ENCODE measurements at regions not wholly inside any gene's neighbourhood (a gene's known extent, or its start where the extent isn't known, plus 50 kb on each side); places are given as distances from the start of the nearest gene placed in this dataset.

- Histone ChIP-seq H3K4me2 (replicated peaks; ENCODE audit: low read depth, low read length, poor library complexity, severe bottlenecking) (no peak overlapping the region), H3K27me3 (replicated peaks in 1 of 4; ENCODE audit: control extremely low read depth in 1 of 4, control insufficient read depth in 3 of 4, insufficient read depth in 4 of 4, low read length in 3 of 4) (no peaks in the 10 kb centered on the region), H3K9me3 (ENCODE audit: control extremely low read depth in 1 of 3, control insufficient read depth in 2 of 3, insufficient read depth in 1 of 3, low read length in 2 of 3) (peaks cover 0 to 5% (median 0%) of the 10 kb centered on the region in 3 donors), H3K79me2 (ENCODE audit: control insufficient read depth, insufficient read depth, low read length) (no peaks in the 10 kb centered on the region), H3K27ac (ENCODE audit: low read length in 2 of 2) (no peak overlapping the region), H4K20me1 (ENCODE audit: control insufficient read depth, insufficient read depth, low read length, poor library complexity, severe bottlenecking) (no peaks in the 10 kb centered on the region), H3K36me3 (replicated peaks in 1 of 2; ENCODE audit: control extremely low read depth in 1 of 2, control insufficient read depth in 1 of 2, extremely low read depth in 1 of 2, insufficient read depth in 2 of 2, low read length in 1 of 2) (no peaks in the 10 kb centered on the region), H3K4me3 (ENCODE audit: control extremely low read depth in 1 of 5, extremely low read depth in 1 of 5, insufficient read depth in 1 of 5, low read depth in 2 of 5, low read length in 4 of 5) (no peak overlapping the region), H3K4me1 (ENCODE audit: control insufficient read depth in 2 of 2, insufficient read depth in 2 of 2, low read length in 2 of 2) (peaks cover 0 to 14% of the 10 kb centered on the region in 2 donors), H3K9ac (ENCODE audit: low read length) (no peak overlapping the region), H2AFZ (ENCODE audit: insufficient read depth, low read depth, low read length, poor library complexity, severe bottlenecking) (no peak overlapping the region)
- intact Hi-C loops (cut with micrococcal nuclease): no loop called here
- CTCF ChIA-PET: no interaction called here
- 90% methylated on average over 20 of the region's 20 CpGs for WGBS (ENCODE audit: insufficient coverage)
- TF ChIP-seq CTCF (IDR thresholded peaks at IDR 0.05) (no peak), EZH2 (IDR thresholded peaks at IDR 0.05; ENCODE audit: borderline replicate concordance, insufficient read depth, low read depth, low read length, poor library complexity, severe bottlenecking) (no peak)
- ATAC-seq (ENCODE audit: low read depth): no peak
- H3K27ac Mint-ChIP-seq: no peak overlapping the region
- DNase-seq: no peak
- no peaks in the 10 kb centered on the region for H3K9me3 Mint-ChIP-seq (ENCODE audit: insufficient read depth)
- no peak overlapping the region for H3K4me3 Mint-ChIP-seq
- POLR2A ChIA-PET: no interaction called here
- no peaks in the 10 kb centered on the region for H3K27me3 Mint-ChIP-seq
- no peaks in the 10 kb centered on the region for H3K4me1 Mint-ChIP-seq
These were observed 737.4 kb downstream of the BRD1 start for GRCh38 chr22:49090061-49090852.
